Psoas muscle (tissue), 7 donors: ENCODE measurements at regions not wholly inside any gene's neighbourhood (a gene's known extent, or its start where the extent isn't known, plus 50 kb on each side); places are given as distances from the start of the nearest gene placed in this dataset.

Experiments used
- ATAC-seq, 4 donors: fragments of 200-7000 bp; cut with Tn5 transposase; one replicate each; pipeline ENCODE4 v1.9.1; 2020; ENCODE audit warnings: moderate library complexity in 3 of 4, mild to moderate bottlenecking in 2 of 4
- DNase-seq, 2 donors: peaks; one replicate each; pipeline ENCODE4 v3.0.0-alpha.2; 2020
- H3K27ac ChIP-seq: fragments of 200-600 bp; one replicate; pipeline ENCODE4 v1.8.0; 2022
- H3K27me3 ChIP-seq, 3 donors: fragments of 200-600 bp in 1 of 3; one replicate each; pipeline versions ENCODE4 v1.6.1 to v1.8.0; 2013 to 2022; ENCODE audit warnings: low read length in 2 of 3, mild to moderate bottlenecking in 2 of 3, moderate library complexity in 1 of 3; ENCODE audit not compliant: insufficient read depth in 3 of 3
- H3K36me3 ChIP-seq, 2 donors: fragments of 200-600 bp in 1 of 2; one replicate each; pipeline versions ENCODE4 v1.6.1 to v1.8.0; 2013 to 2022; ENCODE audit warnings: low read depth in 1 of 2, mild to moderate bottlenecking in 1 of 2, moderate library complexity in 1 of 2; ENCODE audit not compliant: insufficient read depth in 1 of 2
- H3K4me1 ChIP-seq: fragments of 200-600 bp; one replicate; pipeline ENCODE4 v1.8.0; 2022
- H3K4me3 ChIP-seq: fragments of 200-600 bp; one replicate; pipeline ENCODE4 v1.8.0; 2022; ENCODE audit warnings: mild to moderate bottlenecking
- H3K9me3 ChIP-seq: fragments of 200-600 bp; one replicate; pipeline ENCODE4 v1.8.0; 2022
- CTCF ChIP-seq: fragments of 200-600 bp; IDR thresholded peaks from one replicate; pipeline ENCODE4 v1.8.0; 2022; ENCODE audit warnings: antibody characterized with exemption
- WGBS, 3 donors: extraction: QIAGEN DNeasy Blood & Tissue Kit; methylation state at CpG; one replicate each; pipeline versions ENCODE4 v1.1.6 to v1.1.7; 2013; 5-methylcytosine and 5-hydroxymethylcytosine counted together
- intact Hi-C, 2 donors: fragments of 100-400 bp; cut with DNase I; formaldehyde crosslinking; loops; one replicate each; pipeline versions ENCODE4 v1.11.0 to v1.14.2; 2022
- donor health status: healthy with polysubstance abuse.
- donor health status: DM: no; HTN: no; CAD: no; lungs with moderate emphysema.
- donor health status: Bipolar disorder and iron deficiency.
- donor health status: healthy.
- donor health status: DM: yes; HTN: yes; CAD: no.
- donor health status: DM: no; HTN: no; CAD: no.
- donor health status: DM: yes; HTN: yes; CAD: no.

GRCh38 chr2:120454654-120455385, 108.9 kb downstream of the INHBB start:
- ATAC-seq (no peak), DNase-seq (no peak)
- H3K36me3 ChIP-seq: no peaks in the 10 kb centered on the region
- 90 to 91% (median 90%) methylated on average over 12 of the region's 12 CpGs for WGBS, 3 donors
- no peak for TF ChIP-seq CTCF
- no peaks in the 10 kb centered on the region for H3K27me3 ChIP-seq
- H3K27ac ChIP-seq: no peak overlapping the region
- H3K4me3 ChIP-seq: no peak overlapping the region
- H3K9me3 ChIP-seq: peaks cover 8% of the 10 kb centered on the region
- H3K4me1 ChIP-seq: no peaks in the 10 kb centered on the region
- intact Hi-C loops: loop anchor here in 1 of 2 donors (5.0 kb wide), 1 partner anchor 103 kb away; no protein-coding TSS in a partner anchor

- Histone ChIP-seq H3K4me3 (no peak overlapping the region), H3K9me3 (peaks cover 8% of the 10 kb centered on the region), H3K27me3 (no peaks in the 10 kb centered on the region), H3K36me3 (no peaks in the 10 kb centered on the region), H3K27ac (no peak overlapping the region), H3K4me1 (no peaks in the 10 kb centered on the region)
- 91 to 97% (median 92%) methylated on average over 1 of the region's 1 CpG for WGBS, 3 donors
- no peak for TF ChIP-seq CTCF
- DNase-seq (no peak), ATAC-seq (no peak)
- intact Hi-C loops: no loop called here
These were observed 109.5 kb downstream of the INHBB start for GRCh38 chr2:120455390-120455789.

GRCh38 chr2:120456867-120457266, 110.9 kb downstream of the INHBB start:
- Histone ChIP-seq H3K4me3 (no peak overlapping the region), H3K9me3 (peaks cover 8% of the 10 kb centered on the region), H3K27me3 (no peaks in the 10 kb centered on the region), H3K36me3 (no peaks in the 10 kb centered on the region), H3K27ac (no peak overlapping the region), H3K4me1 (no peaks in the 10 kb centered on the region)
- 93 to 100% (median 93%) methylated on average over 1 of the region's 1 CpG for whole genome bisulfite sequencing, 3 donors
- no peak for TF ChIP-seq CTCF
- intact Hi-C loops: no loop called here
- DNase-seq: no peak
- no peak for ATAC-seq

GRCh38 chr2:120460511-120460910, 114.6 kb downstream of the INHBB start:
- TF ChIP-seq CTCF: no peak
- Histone ChIP-seq H3K9me3 (peaks cover 8% of the 10 kb centered on the region), H3K36me3 (no peaks in the 10 kb centered on the region), H3K27ac (no peak overlapping the region), H3K4me1 (no peaks in the 10 kb centered on the region), H3K4me3 (no peak overlapping the region), H3K27me3 (no peaks in the 10 kb centered on the region)
- DNase-seq (no peak), ATAC-seq (no peak)
- intact Hi-C loops: no loop called here
- WGBS, 3 donors: 93 to 96% (median 94%) methylated on average over 8 of the region's 8 CpGs

- H3K27me3 ChIP-seq: no peaks in the 10 kb centered on the region
- DNase-seq: no peak
- ATAC-seq: no peak
- no peaks in the 10 kb centered on the region for H3K36me3 ChIP-seq
- WGBS, 3 donors: 79 to 87% (median 82%) methylated on average over 5 of the region's 5 CpGs
- no peaks in the 10 kb centered on the region for H3K4me1 ChIP-seq
- H3K4me3 ChIP-seq: no peak overlapping the region
- no peak for TF ChIP-seq CTCF
- no peak overlapping the region for H3K27ac ChIP-seq
- intact Hi-C loops: no loop called here
- H3K9me3 ChIP-seq: peaks cover 8% of the 10 kb centered on the region
These were observed 115.2 kb downstream of the INHBB start for GRCh38 chr2:120461092-120461491.
